ENCODE measurements at regions not wholly inside any gene's neighbourhood (a gene's known extent, or its start where the extent isn't known, plus 50 kb on each side); places are given as distances from the start of the nearest gene placed in this dataset.

- Histone ChIP-seq H3K27ac (no peak overlapping the region), H3K79me2 (ENCODE audit: low read depth) (no peaks in the 10 kb centered on the region), H3K9me3 (ENCODE audit: low read depth) (no peaks in the 10 kb centered on the region), H3F3A (ENCODE audit: low read depth) (peaks cover 7% of the 10 kb centered on the region), H3K4me3 (peak overlapping the region; percentile 45), H3K27me3 (no peaks in the 10 kb centered on the region), H3K4me1 (peaks cover 14% of the 10 kb centered on the region), H3K4me2 (peak overlapping the region; percentile 78), H3K9ac (no peak overlapping the region), H2AFZ (replicated peaks) (peak overlapping the region; percentile 74), H4K20me1 (ENCODE audit: low read depth) (no peaks in the 10 kb centered on the region), H3K36me3 (no peaks in the 10 kb centered on the region)
- Mint-ChIP-seq H3K9me3 (no peaks in the 10 kb centered on the region), H3K27ac (peak overlapping the region; percentile 70), H3K36me3 (no peaks in the 10 kb centered on the region), H3K27me3 (ENCODE audit: insufficient read depth, low read depth) (peaks cover 4% of the 10 kb centered on the region), H3K4me1 (peaks cover 51% of the 10 kb centered on the region), H3K4me3 (peak overlapping the region; percentile 80)
- peak; percentile 84 for DNase-seq (ENCODE audit: low spot score)
- TF ChIP-seq EZH2phosphoT487 (IDR thresholded peaks at IDR 0.05): no peak
- TF ChIP-seq CTCF (IDR thresholded peaks at IDR 0.05): peak; percentile 97
These were observed 117.9 kb upstream of the TMPO start for GRCh38 chr12:98397323-98398105.

- Histone ChIP-seq H3K9ac (no peak overlapping the region), H3K4me3 (no peak overlapping the region), H4K20me1 (ENCODE audit: low read depth) (no peaks in the 10 kb centered on the region), H3K4me2 (peak overlapping the region; percentile 4), H3K27me3 (no peaks in the 10 kb centered on the region), H3K4me1 (peaks cover 14% of the 10 kb centered on the region), H3K79me2 (ENCODE audit: low read depth) (no peaks in the 10 kb centered on the region), H2AFZ (replicated peaks) (peak overlapping the region; percentile 30), H3K36me3 (no peaks in the 10 kb centered on the region), H3K9me3 (ENCODE audit: low read depth) (no peaks in the 10 kb centered on the region), H3K27ac (no peak overlapping the region), H3F3A (ENCODE audit: low read depth) (peaks cover 7% of the 10 kb centered on the region)
- Mint-ChIP-seq H3K36me3 (no peaks in the 10 kb centered on the region), H3K27ac (peak overlapping the region; percentile 61), H3K9me3 (no peaks in the 10 kb centered on the region), H3K27me3 (ENCODE audit: insufficient read depth, low read depth) (peaks cover 2% of the 10 kb centered on the region), H3K4me1 (peaks cover 68% of the 10 kb centered on the region), H3K4me3 (no peak overlapping the region)
- DNase-seq (ENCODE audit: low spot score): peak; percentile 59
- TF ChIP-seq EZH2 (IDR thresholded peaks at IDR 0.05) (no peak), CTCF (IDR thresholded peaks at IDR 0.05) (no peak), EZH2phosphoT487 (IDR thresholded peaks at IDR 0.05) (no peak)
These were observed 115.9 kb upstream of the TMPO start for GRCh38 chr12:98399532-98399931.

GRCh38 chr12:98401427-98401826 is 114.0 kb upstream of the TMPO start:
- H3K36me3 Mint-ChIP-seq: no peaks in the 10 kb centered on the region
- peaks cover 72% of the 10 kb centered on the region for H3K4me1 Mint-ChIP-seq
- no peak for TF ChIP-seq EZH2 (IDR thresholded peaks at IDR 0.05)
- H3K4me1 ChIP-seq: peaks cover 14% of the 10 kb centered on the region
- no peaks in the 10 kb centered on the region for H3K9me3 ChIP-seq (ENCODE audit: low read depth)
- no peaks in the 10 kb centered on the region for H3K27me3 ChIP-seq
- H3K27ac ChIP-seq: no peak overlapping the region
- H3K36me3 ChIP-seq: no peaks in the 10 kb centered on the region
- H3K9me3 Mint-ChIP-seq: peaks cover 3% of the 10 kb centered on the region
- H3K27ac Mint-ChIP-seq: peak overlapping the region; percentile 54
- H3K4me3 ChIP-seq: no peak overlapping the region
- no peak overlapping the region for H3K4me2 ChIP-seq
- no peak overlapping the region for H3K9ac ChIP-seq
- H3K27me3 Mint-ChIP-seq (ENCODE audit: insufficient read depth, low read depth): peaks cover 3% of the 10 kb centered on the region
- H3K4me3 Mint-ChIP-seq: no peak overlapping the region
- H3K79me2 ChIP-seq (ENCODE audit: low read depth): no peaks in the 10 kb centered on the region
- no peak overlapping the region for H2AFZ ChIP-seq (replicated peaks)
- H4K20me1 ChIP-seq (ENCODE audit: low read depth): no peaks in the 10 kb centered on the region
- peaks cover 7% of the 10 kb centered on the region for H3F3A ChIP-seq (ENCODE audit: low read depth)
- no peak for DNase-seq (ENCODE audit: low spot score)

GRCh38 chr12:98402091-98402490 is 113.3 kb upstream of the TMPO start:
- TF ChIP-seq CTCF (IDR thresholded peaks at IDR 0.05) (no peak), EZH2 (IDR thresholded peaks at IDR 0.05) (no peak), EZH2phosphoT487 (IDR thresholded peaks at IDR 0.05) (no peak)
- no peak overlapping the region for H3K4me3 Mint-ChIP-seq
- H3K27me3 Mint-ChIP-seq (ENCODE audit: insufficient read depth, low read depth): peaks cover 4% of the 10 kb centered on the region
- H3K36me3 Mint-ChIP-seq: no peaks in the 10 kb centered on the region
- no peaks in the 10 kb centered on the region for H3K79me2 ChIP-seq (ENCODE audit: low read depth)
- H3K36me3 ChIP-seq: no peaks in the 10 kb centered on the region
- no peak overlapping the region for H3K4me3 ChIP-seq
- no peak overlapping the region for H3K9ac ChIP-seq
- DNase-seq (ENCODE audit: low spot score): no peak
- H2AFZ ChIP-seq (replicated peaks): no peak overlapping the region
- no peak overlapping the region for H3K4me2 ChIP-seq
- H3K27me3 ChIP-seq: no peaks in the 10 kb centered on the region
- H3F3A ChIP-seq (ENCODE audit: low read depth): peaks cover 3% of the 10 kb centered on the region
- H3K4me1 Mint-ChIP-seq: peaks cover 69% of the 10 kb centered on the region
- peaks cover 4% of the 10 kb centered on the region for H3K9me3 Mint-ChIP-seq
- H3K4me1 ChIP-seq: peaks cover 14% of the 10 kb centered on the region
- no peak overlapping the region for H3K27ac Mint-ChIP-seq
- no peaks in the 10 kb centered on the region for H4K20me1 ChIP-seq (ENCODE audit: low read depth)
- H3K9me3 ChIP-seq (ENCODE audit: low read depth): no peaks in the 10 kb centered on the region
- no peak overlapping the region for H3K27ac ChIP-seq
